ENCODE measurements at regions not wholly inside any gene's neighbourhood (a gene's known extent, or its start where the extent isn't known, plus 50 kb on each side); places are given as distances from the start of the nearest gene placed in this dataset.

- POLR2A ChIA-PET: no interaction called here
- Histone ChIP-seq H3K9me1 (replicated peaks; ENCODE audit: control insufficient read depth, extremely low read depth, insufficient read depth, low read length) (no peaks in the 10 kb centered on the region), H3K4me2 (ENCODE audit: insufficient read depth, low read length) (no peak overlapping the region), H4K20me1 (replicated peaks; ENCODE audit: control insufficient read depth, extremely low read depth, insufficient read depth, low read length) (no peaks in the 10 kb centered on the region), H2AFZ (ENCODE audit: low read depth, low read length) (no peak overlapping the region), H3K9ac (replicated peaks; ENCODE audit: extremely low read depth, insufficient read depth, low read length) (no peak overlapping the region), H3K4me3 (replicated peaks in 1 of 3; ENCODE audit: insufficient read depth in 1 of 3, low read depth in 1 of 3, low read length in 3 of 3) (no peak overlapping the region), H3K27ac (ENCODE audit: insufficient read depth, low read depth, low read length) (no peak overlapping the region), H3K4me1 (ENCODE audit: control insufficient read depth, extremely low read depth, insufficient read depth, low read length) (no peaks in the 10 kb centered on the region), H3K36me3 (ENCODE audit: control insufficient read depth in 2 of 2, extremely low read depth in 1 of 2, insufficient read depth in 2 of 2, low read length in 2 of 2) (no peaks in the 10 kb centered on the region), H3K9me3 (replicated peaks; ENCODE audit: control insufficient read depth, insufficient read depth, low read length) (no peaks in the 10 kb centered on the region), H3K27me3 (ENCODE audit: control insufficient read depth in 2 of 2, insufficient read depth in 2 of 2, low read length in 2 of 2) (peaks cover 4 to 7% of the 10 kb centered on the region in 2 experiments), H3K79me2 (ENCODE audit: control insufficient read depth, insufficient read depth, low read length) (no peaks in the 10 kb centered on the region)
- intact Hi-C loops (cut with micrococcal nuclease) (no loop called here), dilution Hi-C loops (cut with MboI; ENCODE audit: extremely low pct_ligation_motif_present, low sequenced_read_pairs) (no loop called here)
- CTCF ChIA-PET: no interaction called here
- FAIRE-seq (no peak), DNase-seq (ENCODE audit: low read depth, low spot score) (no peak)
- TF ChIP-seq FOS (IDR thresholded peaks at IDR 0.05; ENCODE audit: borderline replicate concordance, insufficient read depth, low read length) (no peak), MYC (IDR thresholded peaks at IDR 0.05; ENCODE audit: low read depth, low read length) (no peak), POLR2AphosphoS5 (IDR thresholded peaks at IDR 0.05; ENCODE audit: insufficient read depth, low read depth, low read length) (no peak), EZH2 (IDR thresholded peaks at IDR 0.05; ENCODE audit: borderline replicate concordance, low read depth, low read length, severe bottlenecking) (no peak), MAX (IDR thresholded peaks at IDR 0.05; ENCODE audit: insufficient read depth, insufficient read length) (no peak), CTCF (IDR thresholded peaks at IDR 0.05; ENCODE audit: extremely low read depth in 1 of 2, insufficient read depth in 1 of 2, low read depth in 1 of 2, low read length in 2 of 2) (no peak), GATA2 (IDR thresholded peaks at IDR 0.05; ENCODE audit: insufficient read depth, insufficient read length, low read depth, low read length) (no peak), POLR2A (IDR thresholded peaks at IDR 0.05; ENCODE audit: low read depth, low read length) (no peak), JUN (IDR thresholded peaks at IDR 0.05; ENCODE audit: borderline replicate concordance, insufficient read depth, insufficient read length, low read depth) (no peak)
- no TSS peak for BruUV-seq (replicated peaks)
These were observed 174.2 kb upstream of the ZBED5 start for GRCh38 chr11:11032066-11032465.
